GM12872 (cell line): ENCODE measurements at regions not wholly inside any gene's neighbourhood (a gene's known extent, or its start where the extent isn't known, plus 50 kb on each side); places are given as distances from the start of the nearest gene placed in this dataset.

ENCODE experiments used
- CTCF ChIP-seq: IDR thresholded peaks from 3 replicates; pipeline ENCODE4 v1.5.1; 2011; ENCODE audit warnings: low read depth, mild to moderate bottlenecking, low read length, moderate library complexity; ENCODE audit not compliant: insufficient read depth

- TF ChIP-seq CTCF, result no peak
Measured at GRCh38 chr3:72165317-72165716, 380.4 kb upstream of the PROK2 start.

GRCh38 chr3:72164635-72164978 lies 379.7 kb upstream of the PROK2 start:
- no peak for TF ChIP-seq CTCF

GRCh38 chr3:72163809-72164634 lies 379.1 kb upstream of the PROK2 start:
- no peak for TF ChIP-seq CTCF

GRCh38 chr3:72162649-72163184 lies 377.8 kb upstream of the PROK2 start:
- TF ChIP-seq CTCF, result no peak

- no peak for TF ChIP-seq CTCF
Measured at GRCh38 chr3:72161881-72162595, 377.1 kb upstream of the PROK2 start.

- no peak for TF ChIP-seq CTCF
Measured at GRCh38 chr3:72160351-72160750, 375.4 kb upstream of the PROK2 start.

GRCh38 chr3:72159487-72159886 lies 374.5 kb upstream of the PROK2 start:
- no peak for TF ChIP-seq CTCF
